GM23248 (cell line): ENCODE measurements at regions not wholly inside any gene's neighbourhood (a gene's known extent, or its start where the extent isn't known, plus 50 kb on each side); places are given as distances from the start of the nearest gene placed in this dataset.

ENCODE experiments used
- EZH2 ChIP-seq: fragments of 200-600 bp; sonication (generic); IDR thresholded peaks from 2 replicates; pipeline ENCODE4 v1.6.1; 2018; ENCODE audit warnings: antibody characterized with exemption, mild to moderate bottlenecking; ENCODE audit not compliant: insufficient read depth, poor library complexity, severe bottlenecking
- EZH2phosphoT487 ChIP-seq: fragments of 200-600 bp; sonication (generic); IDR thresholded peaks from 2 replicates; pipeline ENCODE4 v1.6.1; 2018; ENCODE audit warnings: antibody characterized with exemption, moderate library complexity, mild to moderate bottlenecking, low read depth; ENCODE audit not compliant: insufficient read depth

DNA sequence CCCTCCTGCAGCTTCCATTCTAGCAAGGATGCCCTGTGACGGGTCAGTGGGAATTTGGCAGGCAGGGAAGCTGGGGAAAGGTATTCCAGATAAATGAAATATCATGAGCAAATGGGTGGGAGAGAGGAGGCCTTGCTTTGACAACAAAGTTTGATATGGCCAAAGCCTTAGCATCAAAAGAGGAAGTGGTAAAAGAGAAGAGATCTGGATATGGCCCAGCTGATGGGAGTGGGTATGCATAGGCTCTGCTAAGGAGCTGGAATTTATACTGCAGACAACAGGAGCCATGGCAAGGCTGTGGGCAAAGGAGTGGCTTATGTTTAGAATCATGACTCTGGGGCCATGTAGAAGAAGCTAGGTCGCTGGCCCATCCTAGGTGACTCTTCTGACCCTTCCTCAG lies 89.2 kb downstream of the PJA1 start:
- TF ChIP-seq EZH2, result no peak
- no peak for TF ChIP-seq EZH2phosphoT487
